ENCODE measurements at regions not wholly inside any gene's neighbourhood (a gene's known extent, or its start where the extent isn't known, plus 50 kb on each side); places are given as distances from the start of the nearest gene placed in this dataset.

GRCh38 chr3:70400194-70400593 lies 87.8 kb upstream of the MDFIC2 start:
- TF ChIP-seq CTCF (IDR thresholded peaks at IDR 0.05), result no peak
- TF ChIP-seq POLR2A (IDR thresholded peaks at IDR 0.05), result no peak

All from Peyer's patch (tissue), 4 donors.